Fibroblast of lung (primary cell): ENCODE measurements at regions not wholly inside any gene's neighbourhood (a gene's known extent, or its start where the extent isn't known, plus 50 kb on each side); places are given as distances from the start of the nearest gene placed in this dataset.

ENCODE experiments used
- DNase-seq, 2 donors: peaks; one replicate each; pipeline versions ENCODE4 v3.0.0 to v3.0.0-alpha.2; 2010; ENCODE audit warnings: low read depth in 2 of 2
- H2AFZ ChIP-seq: 2 replicates; pipeline ENCODE4 v1.5.1; 2012; ENCODE audit warnings: low read length, control low read depth, inconsistent platforms
- H3K27ac ChIP-seq: 2 replicates; pipeline ENCODE4 v1.5.1; 2011; ENCODE audit warnings: low read length, control low read depth; ENCODE audit not compliant: insufficient read depth
- H3K27me3 ChIP-seq: 2 replicates; pipeline ENCODE4 v1.5.1; 2011; ENCODE audit warnings: mild to moderate bottlenecking, low read length; ENCODE audit not compliant: control insufficient read depth, insufficient read depth
- H3K36me3 ChIP-seq: 2 replicates; pipeline ENCODE4 v1.5.1; 2011; ENCODE audit warnings: low read length; ENCODE audit not compliant: control insufficient read depth, insufficient read depth
- H3K4me1 ChIP-seq: 2 replicates; pipeline ENCODE4 v1.5.1; 2011; ENCODE audit warnings: low read length; ENCODE audit not compliant: control insufficient read depth, insufficient read depth; ENCODE audit errors: extremely low read depth
- H3K4me2 ChIP-seq: 2 replicates; pipeline ENCODE4 v1.5.1; 2011; ENCODE audit warnings: low read length, control low read depth; ENCODE audit not compliant: insufficient read depth; ENCODE audit errors: extremely low read depth
- H3K4me3 ChIP-seq, 4 experiments: fragments of 200-600 bp in 1 of 4; sonication (generic) in 1 of 4; replicated peaks in 1 of 4; 2 replicates each; pipeline ENCODE4 v1.5.1; 2011 to 2016; ENCODE audit warnings: low read length in 4 of 4, low read depth in 3 of 4, mild to moderate bottlenecking in 3 of 4, control low read depth in 2 of 4, inconsistent platforms in 1 of 4, mixed read lengths in 1 of 4; ENCODE audit not compliant: insufficient read depth in 1 of 4; ENCODE audit errors: control extremely low read depth in 1 of 4
- H3K79me2 ChIP-seq: 2 replicates; pipeline ENCODE4 v1.5.1; 2012; ENCODE audit warnings: mild to moderate bottlenecking, low read length, inconsistent platforms; ENCODE audit not compliant: control insufficient read depth, insufficient read depth
- H3K9ac ChIP-seq: 2 replicates; pipeline ENCODE4 v1.5.1; 2011; ENCODE audit warnings: mild to moderate bottlenecking, low read length, control low read depth; ENCODE audit not compliant: insufficient read depth
- H3K9me3 ChIP-seq: 2 replicates; pipeline ENCODE4 v1.5.1; 2012; ENCODE audit warnings: low read depth, low read length; ENCODE audit not compliant: control insufficient read depth, insufficient read depth
- H4K20me1 ChIP-seq: 2 replicates; pipeline ENCODE4 v1.5.1; 2011; ENCODE audit warnings: low read length; ENCODE audit not compliant: control insufficient read depth, insufficient read depth; ENCODE audit errors: extremely low read depth
- EZH2 ChIP-seq: IDR thresholded peaks from 2 replicates; pipeline ENCODE4 v1.5.1; 2012; ENCODE audit warnings: low read length, control low read depth, mild to moderate bottlenecking; ENCODE audit errors: missing control alignments
- TF ChIP-seq, protein P1 (sequence below), 2 donors: IDR thresholded peaks in 1 of 2; conservative IDR thresholded peaks in 1 of 2; 1 replicate in 1 of 2; 2 replicates in 1 of 2; pipeline ENCODE4 v1.5.1; 2011 to 2012; ENCODE audit warnings: low read length in 2 of 2, control low read depth in 1 of 2, inconsistent platforms in 1 of 2, low read depth in 1 of 2, mild to moderate bottlenecking in 1 of 2

DNA sequence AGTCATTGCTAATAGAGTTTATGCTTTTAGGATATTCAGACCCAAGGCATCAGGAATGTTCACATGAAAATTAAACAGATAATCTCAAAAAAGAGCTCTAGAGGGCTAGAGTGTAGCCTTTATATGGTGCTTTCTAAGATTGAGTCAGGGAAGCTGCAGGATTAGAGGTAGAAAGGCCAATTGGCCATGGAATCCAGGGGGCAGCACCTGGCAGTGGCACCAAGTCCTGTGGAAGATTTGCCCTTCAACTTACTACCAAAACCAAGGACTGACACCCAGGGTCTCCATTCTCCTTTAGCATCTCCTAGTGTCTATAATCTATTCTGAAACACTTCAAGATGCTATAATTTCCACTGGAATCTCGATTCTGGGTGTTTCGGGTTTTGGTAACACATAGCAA is 112.4 kb downstream of the ACER2 start:
- H3K27ac ChIP-seq = no peak overlapping the region
- DNase-seq = no peak
- no peaks in the 10 kb centered on the region for H3K9me3 ChIP-seq
- no peaks in the 10 kb centered on the region for H3K36me3 ChIP-seq
- TF ChIP-seq EZH2 = no peak
- TF ChIP-seq, protein P1, sequence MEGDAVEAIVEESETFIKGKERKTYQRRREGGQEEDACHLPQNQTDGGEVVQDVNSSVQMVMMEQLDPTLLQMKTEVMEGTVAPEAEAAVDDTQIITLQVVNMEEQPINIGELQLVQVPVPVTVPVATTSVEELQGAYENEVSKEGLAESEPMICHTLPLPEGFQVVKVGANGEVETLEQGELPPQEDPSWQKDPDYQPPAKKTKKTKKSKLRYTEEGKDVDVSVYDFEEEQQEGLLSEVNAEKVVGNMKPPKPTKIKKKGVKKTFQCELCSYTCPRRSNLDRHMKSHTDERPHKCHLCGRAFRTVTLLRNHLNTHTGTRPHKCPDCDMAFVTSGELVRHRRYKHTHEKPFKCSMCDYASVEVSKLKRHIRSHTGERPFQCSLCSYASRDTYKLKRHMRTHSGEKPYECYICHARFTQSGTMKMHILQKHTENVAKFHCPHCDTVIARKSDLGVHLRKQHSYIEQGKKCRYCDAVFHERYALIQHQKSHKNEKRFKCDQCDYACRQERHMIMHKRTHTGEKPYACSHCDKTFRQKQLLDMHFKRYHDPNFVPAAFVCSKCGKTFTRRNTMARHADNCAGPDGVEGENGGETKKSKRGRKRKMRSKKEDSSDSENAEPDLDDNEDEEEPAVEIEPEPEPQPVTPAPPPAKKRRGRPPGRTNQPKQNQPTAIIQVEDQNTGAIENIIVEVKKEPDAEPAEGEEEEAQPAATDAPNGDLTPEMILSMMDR (conservative IDR thresholded peaks at IDR 0.05 in 1 of 2, IDR thresholded peaks at IDR 0.05 in 1 of 2; ENCODE audit: low read depth in 1 of 2, low read length in 2 of 2) = no peak
- H3K9ac ChIP-seq = no peak overlapping the region
- H3K4me1 ChIP-seq = no peaks in the 10 kb centered on the region
- no peaks in the 10 kb centered on the region for H3K79me2 ChIP-seq
- no peak overlapping the region for H2AFZ ChIP-seq
- no peak overlapping the region for H3K4me2 ChIP-seq
- no peaks in the 10 kb centered on the region for H4K20me1 ChIP-seq
- peaks cover 3% of the 10 kb centered on the region for H3K27me3 ChIP-seq
- no peak overlapping the region for H3K4me3 ChIP-seq

DNA sequence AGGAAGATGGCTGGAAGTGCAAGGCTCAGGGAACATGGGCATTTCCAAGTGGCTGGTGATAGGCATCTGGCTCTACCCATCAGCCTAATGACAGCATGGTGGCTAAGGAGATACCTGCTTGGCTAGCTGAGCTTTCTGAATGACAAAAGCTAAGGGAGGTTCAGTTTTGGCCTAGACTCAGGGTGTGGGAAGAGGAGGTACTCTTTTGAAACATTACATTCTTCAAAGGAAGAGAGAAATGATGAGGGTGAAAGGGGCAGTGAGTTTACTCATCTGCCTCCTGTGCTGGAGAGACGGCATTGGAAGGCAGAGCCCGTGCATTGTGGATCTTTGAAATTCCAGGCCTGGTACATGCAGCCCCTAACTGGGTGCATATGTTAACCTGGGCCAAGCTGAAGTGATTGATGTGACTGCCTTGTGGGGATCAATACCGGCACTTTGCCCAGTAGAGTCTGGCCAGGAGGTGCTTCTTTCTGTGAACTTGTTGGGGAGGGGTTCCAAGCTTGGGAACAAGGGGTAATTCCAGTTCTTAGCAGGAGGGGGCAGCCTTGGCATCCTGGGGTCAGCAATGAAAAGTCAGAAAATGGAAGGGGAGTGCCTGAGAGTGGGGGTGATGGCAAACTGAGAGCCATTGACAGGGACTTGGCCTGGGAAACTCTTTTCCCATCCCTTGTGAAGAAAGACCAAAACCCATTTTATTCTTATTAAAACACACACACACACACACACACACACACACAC is 108.6 kb downstream of the ACER2 start:
- Histone ChIP-seq H3K4me2 (no peak overlapping the region), H3K36me3 (no peaks in the 10 kb centered on the region), H3K4me1 (no peaks in the 10 kb centered on the region), H3K4me3 (no peak overlapping the region), H2AFZ (no peak overlapping the region), H3K9me3 (no peaks in the 10 kb centered on the region), H3K9ac (no peak overlapping the region), H3K27ac (no peak overlapping the region), H3K27me3 (peaks cover 3% of the 10 kb centered on the region), H4K20me1 (no peaks in the 10 kb centered on the region), H3K79me2 (no peaks in the 10 kb centered on the region)
- TF ChIP-seq, protein P1 (conservative IDR thresholded peaks at IDR 0.05 in 1 of 2, IDR thresholded peaks at IDR 0.05 in 1 of 2; ENCODE audit: low read depth in 1 of 2, low read length in 2 of 2) = peak; percentile 21 to 31
- TF ChIP-seq EZH2 = no peak
- DNase-seq = no peak

DNA sequence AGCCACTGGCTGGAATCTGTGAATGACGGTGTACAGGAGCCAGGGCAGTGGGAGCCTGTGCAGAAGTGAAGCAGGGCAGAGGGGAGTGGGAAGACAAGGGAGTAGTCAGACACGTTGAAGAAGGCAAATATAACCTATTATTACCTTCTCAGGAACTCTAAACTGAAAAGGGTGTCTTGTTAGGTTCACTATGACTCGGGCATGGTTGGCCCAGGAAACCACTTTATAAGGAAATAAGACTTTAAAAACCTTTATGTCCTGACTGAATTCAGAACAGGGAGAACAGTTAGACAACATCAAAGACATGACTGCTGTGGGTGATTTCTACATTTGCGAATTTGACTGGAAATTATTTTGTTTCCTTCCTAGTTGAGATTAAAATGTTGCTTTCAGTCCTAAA is 107.5 kb downstream of the ACER2 start:
- DNase-seq = no peak
- H3K27me3 ChIP-seq = peaks cover 3% of the 10 kb centered on the region

More for the DNA sequence above, 107.5 kb downstream of the ACER2 start:
- no peaks in the 10 kb centered on the region for H3K9me3 ChIP-seq
- H3K9ac ChIP-seq = no peak overlapping the region
- no peak overlapping the region for H3K4me3 ChIP-seq
- no peaks in the 10 kb centered on the region for H3K36me3 ChIP-seq
- TF ChIP-seq, protein P1 (conservative IDR thresholded peaks at IDR 0.05 in 1 of 2, IDR thresholded peaks at IDR 0.05 in 1 of 2; ENCODE audit: low read depth in 1 of 2, low read length in 2 of 2) = no peak
- TF ChIP-seq EZH2 = no peak
- no peak overlapping the region for H3K27ac ChIP-seq
- no peak overlapping the region for H2AFZ ChIP-seq
- H4K20me1 ChIP-seq = no peaks in the 10 kb centered on the region
- H3K4me2 ChIP-seq = no peak overlapping the region
- no peaks in the 10 kb centered on the region for H3K79me2 ChIP-seq
- no peaks in the 10 kb centered on the region for H3K4me1 ChIP-seq
